IPS-20b (cell line): ENCODE measurements at regions not wholly inside any gene's neighbourhood (a gene's known extent, or its start where the extent isn't known, plus 50 kb on each side); places are given as distances from the start of the nearest gene placed in this dataset.

ENCODE experiments used
- H3K27ac ChIP-seq: one replicate; pipeline ENCODE4 v1.5.1; 2013; ENCODE audit warnings: low read length
- H3K27me3 ChIP-seq: 2 replicates; pipeline ENCODE4 v1.6.1; 2013; ENCODE audit warnings: mild to moderate bottlenecking, low read length, inconsistent platforms; ENCODE audit not compliant: insufficient read depth
- H3K36me3 ChIP-seq: 2 replicates; pipeline ENCODE4 v1.6.1; 2013; ENCODE audit warnings: low read depth, mild to moderate bottlenecking, inconsistent platforms, low read length, moderate library complexity; ENCODE audit not compliant: insufficient read depth
- H3K4me1 ChIP-seq: 2 replicates; pipeline ENCODE4 v1.6.1; 2013; ENCODE audit warnings: mild to moderate bottlenecking, control low read depth, inconsistent platforms, low read length, moderate library complexity; ENCODE audit not compliant: insufficient read depth
- H3K4me3 ChIP-seq: 2 replicates; pipeline ENCODE4 v1.5.1; 2013; ENCODE audit warnings: mild to moderate bottlenecking, low read length, inconsistent platforms
- H3K9ac ChIP-seq: 2 replicates; pipeline ENCODE4 v1.6.1; 2013; ENCODE audit warnings: low read depth, mild to moderate bottlenecking, inconsistent platforms, low read length, moderate library complexity
- H3K9me3 ChIP-seq: 2 replicates; pipeline ENCODE4 v1.6.1; 2013; ENCODE audit warnings: mild to moderate bottlenecking, low read depth, low read length, inconsistent platforms; ENCODE audit not compliant: insufficient read depth

GRCh38 chr5:125592856-125593255 lies 830.4 kb upstream of the GRAMD2B start:
- Histone ChIP-seq H3K27ac (no peak overlapping the region), H3K9ac (no peak overlapping the region), H3K9me3 (no peaks in the 10 kb centered on the region), H3K27me3 (no peaks in the 10 kb centered on the region), H3K4me1 (peaks cover 2% of the 10 kb centered on the region; the same call in 1 of the 2 replicates), H3K36me3 (no peaks in the 10 kb centered on the region), H3K4me3 (no peak overlapping the region)

GRCh38 chr5:125595095-125595494 lies 828.1 kb upstream of the GRAMD2B start:
- Histone ChIP-seq H3K4me3 (no peak overlapping the region), H3K9me3 (no peaks in the 10 kb centered on the region), H3K27ac (no peak overlapping the region), H3K36me3 (no peaks in the 10 kb centered on the region), H3K4me1 (no peaks in the 10 kb centered on the region; the same call in 1 of the 2 replicates), H3K27me3 (no peaks in the 10 kb centered on the region), H3K9ac (no peak overlapping the region)

- H3K4me1 ChIP-seq: no peaks in the 10 kb centered on the region
- no peaks in the 10 kb centered on the region for H3K36me3 ChIP-seq
- no peaks in the 10 kb centered on the region for H3K9me3 ChIP-seq
- H3K27ac ChIP-seq: no peak overlapping the region
- no peak overlapping the region for H3K9ac ChIP-seq
- no peaks in the 10 kb centered on the region for H3K27me3 ChIP-seq
- no peak overlapping the region for H3K4me3 ChIP-seq
These were observed 827.4 kb upstream of the GRAMD2B start for GRCh38 chr5:125595845-125596244.

- H3K9me3 ChIP-seq: no peaks in the 10 kb centered on the region
- H3K27me3 ChIP-seq: no peaks in the 10 kb centered on the region
- H3K4me3 ChIP-seq: no peak overlapping the region
- no peaks in the 10 kb centered on the region for H3K4me1 ChIP-seq
- no peaks in the 10 kb centered on the region for H3K36me3 ChIP-seq
- H3K27ac ChIP-seq: no peak overlapping the region
- no peak overlapping the region for H3K9ac ChIP-seq
These were observed 825.9 kb upstream of the GRAMD2B start for GRCh38 chr5:125597338-125597737.

GRCh38 chr5:125600559-125600958 lies 822.6 kb upstream of the GRAMD2B start:
- H3K9me3 ChIP-seq: no peaks in the 10 kb centered on the region
- H3K4me1 ChIP-seq: no peaks in the 10 kb centered on the region
- H3K27ac ChIP-seq: no peak overlapping the region
- no peak overlapping the region for H3K9ac ChIP-seq
- H3K27me3 ChIP-seq: no peaks in the 10 kb centered on the region
- no peak overlapping the region for H3K4me3 ChIP-seq
- no peaks in the 10 kb centered on the region for H3K36me3 ChIP-seq

GRCh38 chr5:125602184-125602583 lies 821.0 kb upstream of the GRAMD2B start:
- H3K9ac ChIP-seq: no peak overlapping the region
- no peak overlapping the region for H3K4me3 ChIP-seq
- H3K27ac ChIP-seq: no peak overlapping the region
- no peaks in the 10 kb centered on the region for H3K9me3 ChIP-seq
- H3K36me3 ChIP-seq: no peaks in the 10 kb centered on the region
- H3K4me1 ChIP-seq: no peaks in the 10 kb centered on the region
- no peaks in the 10 kb centered on the region for H3K27me3 ChIP-seq

- Histone ChIP-seq H3K36me3 (no peaks in the 10 kb centered on the region), H3K4me1 (no peaks in the 10 kb centered on the region), H3K9me3 (no peaks in the 10 kb centered on the region), H3K27me3 (no peaks in the 10 kb centered on the region), H3K27ac (no peak overlapping the region), H3K4me3 (no peak overlapping the region), H3K9ac (no peak overlapping the region)
These were observed 819.9 kb upstream of the GRAMD2B start for GRCh38 chr5:125603321-125603720.

GRCh38 chr5:125604104-125604503 lies 819.1 kb upstream of the GRAMD2B start:
- no peaks in the 10 kb centered on the region for H3K27me3 ChIP-seq
- no peak overlapping the region for H3K4me3 ChIP-seq
- no peaks in the 10 kb centered on the region for H3K36me3 ChIP-seq
- no peak overlapping the region for H3K9ac ChIP-seq
- no peak overlapping the region for H3K27ac ChIP-seq
- H3K4me1 ChIP-seq: no peaks in the 10 kb centered on the region
- H3K9me3 ChIP-seq: no peaks in the 10 kb centered on the region

GRCh38 chr5:125607018-125607417 lies 816.2 kb upstream of the GRAMD2B start:
- Histone ChIP-seq H3K9ac (no peak overlapping the region), H3K27ac (no peak overlapping the region), H3K4me1 (no peaks in the 10 kb centered on the region; the same call in 1 of the 2 replicates), H3K9me3 (no peaks in the 10 kb centered on the region), H3K27me3 (no peaks in the 10 kb centered on the region), H3K4me3 (no peak overlapping the region), H3K36me3 (no peaks in the 10 kb centered on the region)

GRCh38 chr5:125609011-125609410 lies 814.2 kb upstream of the GRAMD2B start:
- Histone ChIP-seq H3K36me3 (no peaks in the 10 kb centered on the region), H3K9me3 (no peaks in the 10 kb centered on the region), H3K4me3 (no peak overlapping the region), H3K9ac (no peak overlapping the region), H3K27ac (no peak overlapping the region), H3K4me1 (no peaks in the 10 kb centered on the region; the same call in 1 of the 2 replicates), H3K27me3 (no peaks in the 10 kb centered on the region)

- Histone ChIP-seq H3K36me3 (no peaks in the 10 kb centered on the region), H3K9ac (no peak overlapping the region), H3K4me1 (no peaks in the 10 kb centered on the region; the same call in 1 of the 2 replicates), H3K27ac (no peak overlapping the region), H3K4me3 (no peak overlapping the region), H3K9me3 (no peaks in the 10 kb centered on the region), H3K27me3 (no peaks in the 10 kb centered on the region)
These were observed 812.3 kb upstream of the GRAMD2B start for GRCh38 chr5:125610892-125611291.

GRCh38 chr5:125611541-125611940 lies 811.7 kb upstream of the GRAMD2B start:
- Histone ChIP-seq H3K4me3 (no peak overlapping the region), H3K9ac (no peak overlapping the region), H3K4me1 (no peaks in the 10 kb centered on the region; the same call in 1 of the 2 replicates), H3K27me3 (no peaks in the 10 kb centered on the region), H3K36me3 (no peaks in the 10 kb centered on the region), H3K27ac (no peak overlapping the region), H3K9me3 (no peaks in the 10 kb centered on the region)
